DND-41 (cell line): ENCODE measurements at regions not wholly inside any gene's neighbourhood (a gene's known extent, or its start where the extent isn't known, plus 50 kb on each side); places are given as distances from the start of the nearest gene placed in this dataset.

Source experiments
- CTCF ChIP-seq: IDR thresholded peaks from 2 replicates; pipeline ENCODE4 v1.5.1; 2012; ENCODE audit warnings: borderline replicate concordance, low read length, moderate library complexity, mild to moderate bottlenecking; ENCODE audit not compliant: poor library complexity, severe bottlenecking; ENCODE audit errors: extremely low read depth
- EZH2 ChIP-seq: IDR thresholded peaks from 3 replicates; pipeline ENCODE4 v1.6.1; 2012; ENCODE audit warnings: borderline replicate concordance, low read depth, mild to moderate bottlenecking, moderate library complexity, low read length, inconsistent platforms; ENCODE audit not compliant: severe bottlenecking

- TF ChIP-seq CTCF (no peak), EZH2 (no peak)
These were observed 57.1 kb upstream of the KMT2E start for GRCh38 chr7:104956753-104957450.
